GM23248 (cell line): ENCODE measurements at regions not wholly inside any gene's neighbourhood (a gene's known extent, or its start where the extent isn't known, plus 50 kb on each side); places are given as distances from the start of the nearest gene placed in this dataset.

ENCODE experiments used
- EZH2 ChIP-seq: fragments of 200-600 bp; sonication (generic); IDR thresholded peaks from 2 replicates; pipeline ENCODE4 v1.6.1; 2018; ENCODE audit warnings: antibody characterized with exemption, mild to moderate bottlenecking; ENCODE audit not compliant: insufficient read depth, poor library complexity, severe bottlenecking
- EZH2phosphoT487 ChIP-seq: fragments of 200-600 bp; sonication (generic); IDR thresholded peaks from 2 replicates; pipeline ENCODE4 v1.6.1; 2018; ENCODE audit warnings: antibody characterized with exemption, moderate library complexity, mild to moderate bottlenecking, low read depth; ENCODE audit not compliant: insufficient read depth

DNA sequence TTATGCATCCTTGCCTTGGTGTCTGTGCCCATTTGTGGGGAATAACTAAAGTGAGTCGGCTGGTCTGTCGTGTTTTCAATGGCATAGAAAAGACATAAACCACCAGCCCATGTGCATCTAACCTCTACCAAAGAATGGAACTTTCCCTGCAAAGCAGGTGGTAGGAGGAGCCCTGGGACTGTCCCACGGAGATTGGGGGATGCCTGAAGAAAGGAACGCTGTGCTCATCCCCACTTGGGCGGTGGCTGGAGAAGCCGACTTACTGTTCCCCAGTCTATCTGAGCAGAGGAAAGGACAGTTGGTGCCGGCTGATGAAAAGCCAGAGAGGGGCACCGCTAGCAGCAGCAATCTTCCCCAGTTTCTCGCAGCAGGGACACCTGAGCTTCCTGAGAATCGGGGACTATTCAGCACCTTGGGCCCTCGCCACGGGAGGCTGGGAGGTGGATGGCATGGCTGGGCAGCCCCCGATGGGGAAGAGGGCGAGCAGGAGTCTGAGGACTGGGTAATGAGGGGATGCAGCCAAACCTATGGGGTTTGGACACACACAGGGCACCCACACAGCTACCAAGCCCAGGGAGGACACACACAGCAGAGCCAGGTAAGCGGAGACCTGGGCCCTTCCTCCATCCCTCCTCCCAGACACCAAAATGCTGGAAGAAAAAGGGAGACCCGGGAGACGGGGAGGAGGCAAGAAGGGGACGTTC, 53.7 kb upstream of the AGAP1 start:
- TF ChIP-seq EZH2 (no peak), EZH2phosphoT487 (no peak)
